CD4-positive, alpha-beta T cell treated with Interferon gamma for 1 hour (primary cell): ENCODE measurements at regions not wholly inside any gene's neighbourhood (a gene's known extent, or its start where the extent isn't known, plus 50 kb on each side); places are given as distances from the start of the nearest gene placed in this dataset.

ENCODE experiments used
- DNase-seq: peaks from one replicate; pipeline ENCODE4 v3.0.0-alpha.2; 2020

- DNase-seq: no peak
These were observed 101.4 kb upstream of the RTL1 start for GRCh38 chr14:101004954-101005353.

- peak; percentile 23 for DNase-seq
These were observed 101.9 kb upstream of the RTL1 start for GRCh38 chr14:101005447-101005846.

- DNase-seq: no peak
These were observed 102.5 kb upstream of the RTL1 start for GRCh38 chr14:101006008-101006407.

- DNase-seq: no peak
These were observed 103.6 kb upstream of the RTL1 start for GRCh38 chr14:101007004-101007614.

- DNase-seq: no peak
These were observed 104.2 kb upstream of the RTL1 start for GRCh38 chr14:101007765-101008164.

- no peak for DNase-seq
These were observed 104.7 kb upstream of the RTL1 start for GRCh38 chr14:101008196-101008595.

GRCh38 chr14:101008631-101009336, 105.3 kb upstream of the RTL1 start:
- no peak for DNase-seq

GRCh38 chr14:101009531-101009930, 106.0 kb upstream of the RTL1 start:
- DNase-seq: no peak

GRCh38 chr14:101010293-101010692, 106.8 kb upstream of the RTL1 start:
- DNase-seq: no peak

- DNase-seq: no peak
These were observed 107.3 kb upstream of the RTL1 start for GRCh38 chr14:101010835-101011234.

GRCh38 chr14:101017209-101017608, 113.7 kb upstream of the RTL1 start:
- DNase-seq: no peak

GRCh38 chr14:101017806-101018560, 114.5 kb upstream of the RTL1 start:
- DNase-seq: no peak

GRCh38 chr14:101018561-101019290, 115.2 kb upstream of the RTL1 start:
- no peak for DNase-seq

- DNase-seq: no peak
These were observed 116.0 kb upstream of the RTL1 start for GRCh38 chr14:101019541-101019940.

GRCh38 chr14:101019990-101020710, 116.6 kb upstream of the RTL1 start:
- no peak for DNase-seq

- DNase-seq: no peak
These were observed 117.4 kb upstream of the RTL1 start for GRCh38 chr14:101020834-101021370.

GRCh38 chr14:101022121-101022520, 118.6 kb upstream of the RTL1 start:
- DNase-seq: no peak

- DNase-seq: no peak
These were observed 119.5 kb upstream of the RTL1 start for GRCh38 chr14:101022916-101023435.

- no peak for DNase-seq
These were observed 121.2 kb upstream of the RTL1 start for GRCh38 chr14:101024686-101025085.

GRCh38 chr14:101025131-101025530, 121.6 kb upstream of the RTL1 start:
- DNase-seq: no peak

- no peak for DNase-seq
These were observed 122.2 kb upstream of the RTL1 start for GRCh38 chr14:101025696-101026095.

- no peak for DNase-seq
These were observed 122.8 kb upstream of the RTL1 start for GRCh38 chr14:101026341-101026740.
